WTC11 (cell line): ENCODE measurements at regions not wholly inside any gene's neighbourhood (a gene's known extent, or its start where the extent isn't known, plus 50 kb on each side); places are given as distances from the start of the nearest gene placed in this dataset.

Source experiments
- ATAC-seq: fragments of 200-7000 bp; cut with Tn5 transposase; 2 replicates; pipeline ENCODE4 v1.10.0; 2021; ENCODE audit warnings: mild to moderate bottlenecking, moderate library complexity
- CTCF ChIA-PET: fragments of 300-600 bp; sonication (Branson Sonifier 250); formaldehyde crosslinking; loops from one replicate; lab custom pipeline; 2021; ENCODE audit warnings: antibody characterized with exemption; lab: Charles Lee
- POLR2A ChIA-PET: fragments of 350-600 bp; sonication (Branson Sonifier 250); formaldehyde crosslinking; loops from one replicate; lab custom pipeline; 2021; ENCODE audit warnings: antibody characterized with exemption; lab: Charles Lee
- DNase-seq: peaks from one replicate; pipeline ENCODE4 v3.0.0; 2021; ENCODE audit warnings: low spot score
- H3K27ac Mint-ChIP-seq: 2 replicates; pipeline ENCODE4 v1.8.0; 2021; ENCODE audit warnings: mixed read lengths
- H3K27me3 Mint-ChIP-seq: 2 replicates; pipeline ENCODE4 v1.8.0; 2021; ENCODE audit warnings: low read depth, mild to moderate bottlenecking, moderate library complexity, mixed read lengths
- H3K36me3 Mint-ChIP-seq: 2 replicates; pipeline ENCODE4 v1.8.0; 2021; ENCODE audit warnings: mixed read lengths
- H3K4me1 Mint-ChIP-seq: 2 replicates; pipeline ENCODE4 v1.8.0; 2022; ENCODE audit warnings: mixed read lengths
- H3K4me3 Mint-ChIP-seq: 2 replicates; pipeline ENCODE4 v1.8.0; 2021; ENCODE audit warnings: mild to moderate bottlenecking, moderate library complexity, mixed read lengths
- H3K9me3 Mint-ChIP-seq: 2 replicates; pipeline ENCODE4 v1.8.0; 2021; ENCODE audit warnings: mixed read lengths
- ATF2 ChIP-seq: sonication (generic); formaldehyde crosslinking; IDR thresholded peaks from 2 replicates; pipeline ENCODE4 v1.8.1; 2022; ENCODE audit warnings: low read depth, missing genetic modification reagents, borderline replicate concordance
- E2F1 ChIP-seq: sonication (generic); formaldehyde crosslinking; IDR thresholded peaks from 2 replicates; pipeline ENCODE4 v1.8.0; 2022; ENCODE audit warnings: mild to moderate bottlenecking, missing genetic modification reagents
- GABPB1 ChIP-seq: sonication (generic); formaldehyde crosslinking; IDR thresholded peaks from 2 replicates; pipeline ENCODE4 v1.8.1; 2023; ENCODE audit warnings: mild to moderate bottlenecking, missing genetic modification reagents
- IRF2 ChIP-seq: sonication (generic); formaldehyde crosslinking; IDR thresholded peaks from 2 replicates; pipeline ENCODE4 v1.8.0; 2022; ENCODE audit warnings: low read depth, missing genetic modification reagents, borderline replicate concordance
- JUN ChIP-seq: sonication (generic); formaldehyde crosslinking; IDR thresholded peaks from 2 replicates; pipeline ENCODE4 v1.8.0; 2023; ENCODE audit warnings: mild to moderate bottlenecking, missing genetic modification reagents
- MAX ChIP-seq: sonication (generic); formaldehyde crosslinking; IDR thresholded peaks from 2 replicates; pipeline ENCODE4 v1.8.0; 2022; ENCODE audit warnings: mild to moderate bottlenecking, missing genetic modification reagents
- MYBL2 ChIP-seq: sonication (generic); formaldehyde crosslinking; IDR thresholded peaks from 2 replicates; pipeline ENCODE4 v1.8.1; 2023; ENCODE audit warnings: mild to moderate bottlenecking, moderate library complexity, missing genetic modification reagents
- USF2 ChIP-seq: sonication (generic); formaldehyde crosslinking; IDR thresholded peaks from 2 replicates; pipeline ENCODE4 v1.8.1; 2023; ENCODE audit warnings: mild to moderate bottlenecking, missing genetic modification reagents, moderate library complexity
- ZBTB43 ChIP-seq: sonication (generic); formaldehyde crosslinking; IDR thresholded peaks from 2 replicates; pipeline ENCODE4 v1.8.1; 2023; ENCODE audit warnings: mild to moderate bottlenecking, missing genetic modification reagents
- ZNF281 ChIP-seq: sonication (generic); formaldehyde crosslinking; IDR thresholded peaks from 2 replicates; pipeline ENCODE4 v1.8.0; 2023; ENCODE audit warnings: mild to moderate bottlenecking, missing genetic modification reagents
- ZNF416 ChIP-seq: fragments of 250-450 bp; sonication (Bioruptor Pico); IDR thresholded peaks from 2 replicates; pipeline ENCODE4 v1.9.0; 2021; ENCODE audit warnings: mild to moderate bottlenecking, inconsistent platforms
- ZNF512 ChIP-seq: sonication (generic); formaldehyde crosslinking; IDR thresholded peaks from 2 replicates; pipeline ENCODE4 v1.8.1; 2022; ENCODE audit warnings: missing genetic modification reagents, borderline replicate concordance

GRCh38 chr2:8529706-8530277 lies 152.1 kb upstream of the ID2 start (continued):
- TF ChIP-seq ZNF281 (CRISPR knock-in tag) (no peak), JUN (CRISPR knock-in tag) (no peak), ZNF416 (no peak), ATF2 (no peak), ZBTB43 (CRISPR knock-in tag) (no peak), USF2 (CRISPR knock-in tag) (no peak), GABPB1 (no peak), ZNF512 (no peak), MYBL2 (CRISPR knock-in tag) (no peak), E2F1 (CRISPR knock-in tag) (no peak)

GRCh38 chr2:8531481-8531880 lies 150.4 kb upstream of the ID2 start:
- ATAC-seq (no peak), DNase-seq (no peak)
- H3K4me3 Mint-ChIP-seq, result no peak overlapping the region
- CTCF ChIA-PET, result interaction anchor here (1.4 kb wide), 1 partner anchor 150 kb away, joined by 3 read pairs; the partner anchor contains the start of gene ID2
- TF ChIP-seq MAX (CRISPR knock-in tag), result no peak
- no peak for TF ChIP-seq IRF2 (CRISPR knock-in tag)
- TF ChIP-seq ATF2, result no peak
- no peak overlapping the region for H3K27ac Mint-ChIP-seq
- H3K4me1 Mint-ChIP-seq, result peaks cover 11% of the 10 kb centered on the region
- no peaks in the 10 kb centered on the region for H3K27me3 Mint-ChIP-seq
- peaks cover 23% of the 10 kb centered on the region for H3K9me3 Mint-ChIP-seq
- H3K36me3 Mint-ChIP-seq, result peaks cover 9% of the 10 kb centered on the region
- POLR2A ChIA-PET, result interaction anchor here (0.6 kb wide), 1 partner anchor 214 kb away, joined by 3 read pairs; no protein-coding TSS in a partner anchor
